ENCODE measurements at regions not wholly inside any gene's neighbourhood (a gene's known extent, or its start where the extent isn't known, plus 50 kb on each side); places are given as distances from the start of the nearest gene placed in this dataset.

DNA sequence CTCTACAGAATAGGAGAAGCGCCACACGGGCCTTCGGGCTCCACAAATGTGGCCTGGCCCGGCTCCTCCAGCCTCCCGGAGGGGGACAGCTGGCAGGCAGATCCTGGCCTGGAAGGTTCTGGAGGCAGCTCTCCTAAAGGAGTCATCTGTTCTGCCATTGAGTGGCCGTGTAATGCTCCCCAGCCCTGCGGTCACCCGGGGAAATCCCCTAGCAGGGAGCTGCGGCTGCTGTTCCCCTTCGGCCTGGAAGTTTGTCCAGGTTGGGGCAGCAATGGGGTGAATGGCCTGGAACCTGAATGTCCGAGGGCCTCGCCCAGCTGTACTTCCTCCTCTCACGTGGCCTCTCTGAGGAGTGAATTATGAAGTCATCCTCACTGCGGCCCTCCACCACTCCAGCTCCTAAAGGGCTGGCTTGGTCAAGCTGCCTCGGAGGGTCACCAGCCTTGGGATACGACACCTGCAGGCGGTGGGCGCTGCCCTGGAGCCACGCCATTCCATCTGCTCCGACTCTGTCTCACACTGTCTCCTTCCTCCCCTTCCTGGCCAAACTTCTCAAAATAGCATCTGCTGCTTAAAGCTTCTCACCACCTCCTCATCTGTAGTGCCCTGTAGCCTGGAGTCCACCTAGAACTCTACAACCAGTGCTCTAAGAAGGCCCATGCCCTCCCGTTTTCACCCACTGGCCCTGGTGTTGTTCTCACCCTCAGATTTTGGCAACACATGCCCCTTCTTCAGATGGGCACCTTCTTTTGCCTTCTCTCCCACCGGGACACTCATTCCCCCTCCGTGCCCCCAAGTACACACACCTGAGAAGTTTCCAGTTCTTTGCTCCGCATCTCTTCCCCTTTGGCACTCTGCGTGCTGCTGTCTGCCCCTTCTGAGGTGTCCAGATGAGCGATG lies 54.4 kb upstream of the TMPRSS2 start:
- no peak overlapping the region for H2BK15ac ChIP-seq (ENCODE audit: low read length)
- no peaks in the 10 kb centered on the region for H3K79me2 ChIP-seq (ENCODE audit: control insufficient read depth in 1 of 2, insufficient read depth in 2 of 2, low read length in 2 of 2)
- no peak overlapping the region for H2BK120ac ChIP-seq (replicated peaks; ENCODE audit: low read depth, low read length)
- no peak overlapping the region for H2AK5ac ChIP-seq (ENCODE audit: low read depth, low read length)
- H3K79me1 ChIP-seq (ENCODE audit: low read depth, low read length): no peaks in the 10 kb centered on the region
- H3K4me1 ChIP-seq (replicated peaks in 1 of 4; ENCODE audit: control insufficient read depth in 3 of 4, insufficient read depth in 4 of 4, low read length in 3 of 4): peaks cover 0 to 3% (median under 1%) of the 10 kb centered on the region in 4 experiments; a peak in 4 of 7 replicates
- no peak overlapping the region for H3K23ac ChIP-seq (ENCODE audit: insufficient read length)
- no peak overlapping the region for H4K91ac ChIP-seq (replicated peaks; ENCODE audit: insufficient read length, low read length)
- no peak for FAIRE-seq
- H3K4me2 ChIP-seq (ENCODE audit: insufficient read depth in 1 of 2, low read depth in 2 of 2, low read length in 2 of 2): no peak overlapping the region
- H2AFZ ChIP-seq (ENCODE audit: low read length): no peak overlapping the region
- no peaks in the 10 kb centered on the region for H3K9me3 ChIP-seq (ENCODE audit: insufficient read depth in 2 of 2, low read depth in 1 of 2, low read length in 1 of 2)
- H4K5ac ChIP-seq (ENCODE audit: insufficient read length, low read depth, low read length): no peak overlapping the region
- no peaks in the 10 kb centered on the region for H3K36me3 ChIP-seq (ENCODE audit: control insufficient read depth in 2 of 4, insufficient read depth in 4 of 4, low read length in 3 of 4)
- H3K4me3 ChIP-seq (ENCODE audit: extremely low read depth in 1 of 4, insufficient read depth in 2 of 4, low read depth in 3 of 4, low read length in 4 of 4): no peak overlapping the region
- H2BK5ac ChIP-seq (ENCODE audit: low read depth, low read length): no peak overlapping the region
- POLR2A ChIA-PET (ENCODE audit: partially characterized antibody): no interaction called here
- no peak overlapping the region for H3K9ac ChIP-seq (replicated peaks in 1 of 4; ENCODE audit: extremely low read depth in 1 of 4, low read depth in 3 of 4, low read length in 3 of 4)
- H3K56ac ChIP-seq (replicated peaks; ENCODE audit: insufficient read length, low read depth, low read length): no peak overlapping the region
- no peaks in the 10 kb centered on the region; the same call in 1 of the 2 replicates for H3K23me2 ChIP-seq (ENCODE audit: low read depth, low read length)
- WGBS, 2 experiments (ENCODE audit: extremely low coverage in 1 of 2, insufficient coverage in 1 of 2, insufficient read length in 1 of 2, insufficient replicate concordance in 2 of 2, low coverage in 1 of 2, low lambda C conversion rate in 2 of 2, missing lambda C conversion rate in 1 of 2): 90% methylated on average over 26 of the region's 26 CpGs; no CpG with 5 or more reads in 1 of the 2 experiments
- no peak overlapping the region for H2BK12ac ChIP-seq (ENCODE audit: low read depth, low read length)
- no peaks in the 10 kb centered on the region; a peak in 1 of 7 replicates for H3K27me3 ChIP-seq (replicated peaks in 1 of 4; ENCODE audit: control insufficient read depth in 3 of 4, extremely low read depth in 1 of 4, insufficient read depth in 3 of 4, low read length in 3 of 4)
- H4K8ac ChIP-seq (ENCODE audit: extremely low read depth, insufficient read depth, low read length): no peak overlapping the region; the same call in 1 of the 2 replicates
- no peak for DNase-seq (ENCODE audit: low read depth in 1 of 2, low spot score in 2 of 2)
- no peak overlapping the region for H2BK20ac ChIP-seq (ENCODE audit: low read length)
- H4K20me1 ChIP-seq (replicated peaks in 1 of 2; ENCODE audit: control insufficient read depth in 1 of 2, insufficient read depth in 2 of 2, low read length in 2 of 2): no peaks in the 10 kb centered on the region
- H3K4ac ChIP-seq (replicated peaks; ENCODE audit: insufficient read length, low read depth, low read length): no peak overlapping the region
- H3K18ac ChIP-seq (ENCODE audit: extremely low read depth, low read length): no peak overlapping the region
- CTCF ChIA-PET (ENCODE audit: partially characterized antibody): interaction anchor here (0.8 kb wide), 1 partner anchor 18 kb away, joined by 3 read pairs; no protein-coding TSS in a partner anchor
- H3K14ac ChIP-seq (ENCODE audit: insufficient read length): no peak overlapping the region
- H3K27ac ChIP-seq (ENCODE audit: low read depth, low read length): no peak overlapping the region
- TF ChIP-seq SIX5 (IDR thresholded peaks at IDR 0.05; ENCODE audit: low read depth, low read length) (no peak), SIN3A (conservative IDR thresholded peaks at IDR 0.05 in 1 of 2, IDR thresholded peaks at IDR 0.05 in 1 of 2; ENCODE audit: low read depth in 1 of 2, low read length in 2 of 2) (no peak), SUZ12 (IDR thresholded peaks at IDR 0.05; ENCODE audit: low read length) (no peak), POLR2A (IDR thresholded peaks at IDR 0.05; ENCODE audit: control extremely low read depth in 1 of 2, low read depth in 2 of 2, low read length in 2 of 2) (no peak), NRF1 (IDR thresholded peaks at IDR 0.05; ENCODE audit: low read depth, low read length) (no peak), EZH2 (IDR thresholded peaks at IDR 0.05; ENCODE audit: low read depth, low read length, severe bottlenecking) (no peak), HDAC2 (IDR thresholded peaks at IDR 0.05; ENCODE audit: borderline replicate concordance in 1 of 2, low read depth in 2 of 2, low read length in 2 of 2) (no peak), TAF7 (optimal IDR thresholded peaks at IDR 0.05; ENCODE audit: borderline replicate concordance, low read depth, low read length) (no peak), EGR1 (IDR thresholded peaks at IDR 0.05; ENCODE audit: borderline replicate concordance, low read depth, low read length) (no peak), KDM5A (IDR thresholded peaks at IDR 0.05; ENCODE audit: low read length) (no peak), CHD1 (IDR thresholded peaks at IDR 0.05; ENCODE audit: low read depth, low read length) (no peak)
- TF ChIP-seq, protein P1, sequence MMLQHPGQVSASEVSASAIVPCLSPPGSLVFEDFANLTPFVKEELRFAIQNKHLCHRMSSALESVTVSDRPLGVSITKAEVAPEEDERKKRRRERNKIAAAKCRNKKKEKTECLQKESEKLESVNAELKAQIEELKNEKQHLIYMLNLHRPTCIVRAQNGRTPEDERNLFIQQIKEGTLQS (IDR thresholded peaks at IDR 0.05; ENCODE audit: insufficient read depth, low read depth, low read length): no peak

Data from H1 (cell line).